ENCODE measurements at regions not wholly inside any gene's neighbourhood (a gene's known extent, or its start where the extent isn't known, plus 50 kb on each side); places are given as distances from the start of the nearest gene placed in this dataset.
A peak's percentile ranks its signal among the peaks of the same experiment; 100 is the strongest.

DNA sequence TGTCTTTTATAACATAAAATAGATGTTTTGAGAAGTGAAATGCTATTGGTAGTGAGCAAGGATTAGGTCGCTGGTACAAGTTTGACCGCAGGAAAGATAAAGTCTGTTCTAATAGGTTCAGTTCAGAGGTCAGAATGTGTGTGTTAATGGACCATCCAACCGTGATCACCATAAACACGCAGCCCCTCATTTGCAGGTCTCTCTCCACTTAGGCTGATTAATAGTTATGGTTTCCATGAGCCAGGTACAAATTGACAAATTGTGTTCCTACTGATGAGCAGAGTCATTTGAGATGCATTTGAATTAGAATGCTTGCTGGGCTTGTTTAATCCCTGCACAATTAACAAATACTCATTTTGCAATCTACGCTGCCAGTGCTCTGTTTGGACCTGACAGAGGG lies 318.1 kb upstream of the GOT2 start:
- WGBS, 5 donors = 74 to 88% (median 85%) methylated on average over 5 of the region's 5 CpGs
- no peak for TF ChIP-seq POLR2AphosphoS5 (IDR thresholded peaks at IDR 0.05)
- no peak for TF ChIP-seq POLR2A (IDR thresholded peaks at IDR 0.05)
- TF ChIP-seq, protein P1, sequence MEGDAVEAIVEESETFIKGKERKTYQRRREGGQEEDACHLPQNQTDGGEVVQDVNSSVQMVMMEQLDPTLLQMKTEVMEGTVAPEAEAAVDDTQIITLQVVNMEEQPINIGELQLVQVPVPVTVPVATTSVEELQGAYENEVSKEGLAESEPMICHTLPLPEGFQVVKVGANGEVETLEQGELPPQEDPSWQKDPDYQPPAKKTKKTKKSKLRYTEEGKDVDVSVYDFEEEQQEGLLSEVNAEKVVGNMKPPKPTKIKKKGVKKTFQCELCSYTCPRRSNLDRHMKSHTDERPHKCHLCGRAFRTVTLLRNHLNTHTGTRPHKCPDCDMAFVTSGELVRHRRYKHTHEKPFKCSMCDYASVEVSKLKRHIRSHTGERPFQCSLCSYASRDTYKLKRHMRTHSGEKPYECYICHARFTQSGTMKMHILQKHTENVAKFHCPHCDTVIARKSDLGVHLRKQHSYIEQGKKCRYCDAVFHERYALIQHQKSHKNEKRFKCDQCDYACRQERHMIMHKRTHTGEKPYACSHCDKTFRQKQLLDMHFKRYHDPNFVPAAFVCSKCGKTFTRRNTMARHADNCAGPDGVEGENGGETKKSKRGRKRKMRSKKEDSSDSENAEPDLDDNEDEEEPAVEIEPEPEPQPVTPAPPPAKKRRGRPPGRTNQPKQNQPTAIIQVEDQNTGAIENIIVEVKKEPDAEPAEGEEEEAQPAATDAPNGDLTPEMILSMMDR (IDR thresholded peaks at IDR 0.05 in 8 of 11, conservative IDR thresholded peaks at IDR 0.05 in 3 of 11) = no peak

DNA sequence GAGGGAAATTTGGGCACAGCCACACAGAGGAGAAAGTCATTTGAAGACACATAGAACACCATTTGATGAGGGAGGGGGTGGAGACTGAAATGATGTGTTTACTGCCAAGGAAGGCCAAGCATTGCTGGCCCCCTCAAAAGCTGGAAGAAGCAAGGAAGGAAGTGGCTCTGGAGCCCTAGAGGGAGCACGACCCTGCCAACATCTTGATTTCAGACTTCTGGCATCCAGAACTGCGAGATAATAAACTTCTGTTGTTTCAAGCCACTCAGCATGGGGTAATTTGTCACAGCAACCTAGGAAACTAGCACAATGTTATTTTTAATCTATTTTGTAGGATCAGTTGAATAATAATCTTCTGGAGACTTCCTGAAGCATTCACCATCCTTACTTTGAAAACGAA lies 314.8 kb upstream of the GOT2 start:
- no peak overlapping the region for H3K4me3 ChIP-seq
- intact Hi-C loops (cut with DNase I; ENCODE audit: low total_unique reads) = no loop called here
- no peaks in the 10 kb centered on the region for H3K36me3 ChIP-seq
- TF ChIP-seq POLR2A (IDR thresholded peaks at IDR 0.05) (no peak), POLR2AphosphoS5 (IDR thresholded peaks at IDR 0.05) (no peak)
- TF ChIP-seq, protein P1 (IDR thresholded peaks at IDR 0.05 in 8 of 11, conservative IDR thresholded peaks at IDR 0.05 in 3 of 11) = no peak
- no peaks in the 10 kb centered on the region for H3K9me3 ChIP-seq
- no peak for DNase-seq
- H3K27me3 ChIP-seq (replicated peaks in 1 of 7) = no peaks in the 10 kb centered on the region
- WGBS, 5 donors = 10 to 24% (median 16%) methylated on average over 3 of the region's 3 CpGs
- H3K4me1 ChIP-seq = no peaks in the 10 kb centered on the region
- no peak overlapping the region for H3K27ac ChIP-seq

More for the DNA sequence above, 318.1 kb upstream of the GOT2 start:
- H3K36me3 ChIP-seq = no peaks in the 10 kb centered on the region
- intact Hi-C loops (cut with DNase I; ENCODE audit: low total_unique reads) = no loop called here
- no peak for DNase-seq
- H3K4me3 ChIP-seq = no peak overlapping the region
- no peaks in the 10 kb centered on the region for H3K27me3 ChIP-seq (replicated peaks in 1 of 7)
- no peak overlapping the region for H3K27ac ChIP-seq
- no peaks in the 10 kb centered on the region for H3K4me1 ChIP-seq
- H3K9me3 ChIP-seq = no peaks in the 10 kb centered on the region

DNA sequence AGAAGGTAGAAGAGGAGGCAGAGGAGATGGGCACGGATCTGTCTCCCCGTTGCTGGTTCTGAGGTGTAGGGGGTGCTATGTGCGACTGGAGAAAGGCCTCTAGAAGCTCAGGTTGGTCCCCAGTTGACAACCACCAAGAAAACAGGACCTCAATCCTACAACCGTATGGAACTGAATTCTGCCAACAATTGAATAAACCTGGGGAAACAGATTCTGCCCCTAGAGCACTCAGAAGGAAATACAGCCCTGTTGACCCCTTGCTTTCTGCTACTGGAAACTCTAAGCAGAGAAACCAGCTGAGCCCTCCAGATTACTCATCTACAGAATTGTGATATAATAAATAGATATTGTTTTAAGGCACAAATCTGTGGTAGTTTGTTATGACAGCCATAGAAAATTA lies 313.0 kb upstream of the GOT2 start:
- Histone ChIP-seq H3K27me3 (replicated peaks in 1 of 7) (no peaks in the 10 kb centered on the region), H3K27ac (no peak overlapping the region), H3K4me3 (no peak overlapping the region), H3K4me1 (peaks cover 0 to 6% (median 0%) of the 10 kb centered on the region in 6 donors), H3K36me3 (no peaks in the 10 kb centered on the region), H3K9me3 (no peaks in the 10 kb centered on the region)
- TF ChIP-seq POLR2AphosphoS5 (IDR thresholded peaks at IDR 0.05) = no peak
- TF ChIP-seq, protein P1 (IDR thresholded peaks at IDR 0.05 in 8 of 11, conservative IDR thresholded peaks at IDR 0.05 in 3 of 11) = peak in 1 of 11 experiments; percentile 26
- no peak for DNase-seq
- intact Hi-C loops (cut with DNase I; ENCODE audit: low total_unique reads) = no loop called here
- 64 to 84% (median 79%) methylated on average over 4 of the region's 4 CpGs for WGBS, 5 donors

DNA sequence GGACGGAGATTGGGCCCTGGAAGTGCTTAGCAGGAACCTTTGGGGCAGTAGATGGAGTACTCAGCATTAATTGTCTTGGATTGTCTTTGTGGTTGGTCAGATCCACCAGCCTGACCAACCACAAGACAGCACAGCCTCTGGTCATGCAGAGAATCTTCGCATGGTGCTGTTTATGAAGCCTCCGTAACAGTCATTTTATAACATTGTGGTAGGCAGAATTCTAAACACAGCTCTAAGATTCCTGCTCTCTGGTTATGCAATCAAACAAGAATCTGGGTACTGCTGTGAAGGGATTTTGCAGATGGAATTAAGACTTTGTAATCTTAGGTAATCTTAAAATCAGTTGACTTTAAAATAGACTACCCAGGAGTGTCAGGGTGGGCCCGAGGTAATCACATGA lies 312.2 kb upstream of the GOT2 start:
- Histone ChIP-seq H3K36me3 (no peaks in the 10 kb centered on the region), H3K4me3 (no peak overlapping the region), H3K9me3 (no peaks in the 10 kb centered on the region), H3K4me1 (peaks cover 0 to 12% (median 0%) of the 10 kb centered on the region in 6 donors), H3K27ac (no peak overlapping the region), H3K27me3 (replicated peaks in 1 of 7) (no peaks in the 10 kb centered on the region)
- intact Hi-C loops (cut with DNase I; ENCODE audit: low total_unique reads) = no loop called here
- no peak for DNase-seq
- 74 to 89% (median 82%) methylated on average over 4 of the region's 4 CpGs for WGBS, 5 donors
- TF ChIP-seq, protein P1 (IDR thresholded peaks at IDR 0.05 in 8 of 11, conservative IDR thresholded peaks at IDR 0.05 in 3 of 11) = no peak
- no peak for TF ChIP-seq POLR2AphosphoS5 (IDR thresholded peaks at IDR 0.05)
- no peak for TF ChIP-seq POLR2A (IDR thresholded peaks at IDR 0.05)
